IPS-20b (cell line): ENCODE measurements at regions not wholly inside any gene's neighbourhood (a gene's known extent, or its start where the extent isn't known, plus 50 kb on each side); places are given as distances from the start of the nearest gene placed in this dataset.
"Not testable (repeated sequence)": the region's sequence is repeated elsewhere in the genome, so short reads cannot be mapped to it uniquely, and the experiment has no call there.

Experiments
- H3K27ac ChIP-seq: one replicate; pipeline ENCODE4 v1.5.1; 2013; ENCODE audit warnings: low read length
- H3K27me3 ChIP-seq: 2 replicates; pipeline ENCODE4 v1.6.1; 2013; ENCODE audit warnings: mild to moderate bottlenecking, low read length, inconsistent platforms; ENCODE audit not compliant: insufficient read depth
- H3K36me3 ChIP-seq: 2 replicates; pipeline ENCODE4 v1.6.1; 2013; ENCODE audit warnings: low read depth, mild to moderate bottlenecking, inconsistent platforms, low read length, moderate library complexity; ENCODE audit not compliant: insufficient read depth
- H3K4me1 ChIP-seq: 2 replicates; pipeline ENCODE4 v1.6.1; 2013; ENCODE audit warnings: mild to moderate bottlenecking, control low read depth, inconsistent platforms, low read length, moderate library complexity; ENCODE audit not compliant: insufficient read depth
- H3K4me3 ChIP-seq: 2 replicates; pipeline ENCODE4 v1.5.1; 2013; ENCODE audit warnings: mild to moderate bottlenecking, low read length, inconsistent platforms
- H3K9ac ChIP-seq: 2 replicates; pipeline ENCODE4 v1.6.1; 2013; ENCODE audit warnings: low read depth, mild to moderate bottlenecking, inconsistent platforms, low read length, moderate library complexity
- H3K9me3 ChIP-seq: 2 replicates; pipeline ENCODE4 v1.6.1; 2013; ENCODE audit warnings: mild to moderate bottlenecking, low read depth, low read length, inconsistent platforms; ENCODE audit not compliant: insufficient read depth

GRCh38 chr2:87283735-87284470 lies 262.3 kb upstream of the PLGLB1 start:
- H3K9ac ChIP-seq, H3K27me3 ChIP-seq, H3K27ac ChIP-seq, H3K9me3 ChIP-seq, H3K36me3 ChIP-seq, H3K4me1 ChIP-seq, H3K4me3 ChIP-seq: not testable (repeated sequence)

GRCh38 chr2:87284471-87284772 lies 262.8 kb upstream of the PLGLB1 start:
- not testable (repeated sequence) for H3K9me3 ChIP-seq, H3K27ac ChIP-seq, H3K27me3 ChIP-seq, H3K36me3 ChIP-seq, H3K4me3 ChIP-seq, H3K4me1 ChIP-seq, H3K9ac ChIP-seq

- H3K27ac ChIP-seq, H3K36me3 ChIP-seq, H3K27me3 ChIP-seq, H3K4me3 ChIP-seq, H3K4me1 ChIP-seq, H3K9ac ChIP-seq, H3K9me3 ChIP-seq: not testable (repeated sequence)
Measured at GRCh38 chr2:87285139-87285538, 263.5 kb upstream of the PLGLB1 start.

GRCh38 chr2:87290566-87291307 lies 269.1 kb upstream of the PLGLB1 start:
- not testable (repeated sequence) for H3K4me3 ChIP-seq, H3K4me1 ChIP-seq, H3K9ac ChIP-seq, H3K9me3 ChIP-seq, H3K27me3 ChIP-seq, H3K36me3 ChIP-seq, H3K27ac ChIP-seq

- not testable (repeated sequence) for H3K4me3 ChIP-seq, H3K9me3 ChIP-seq, H3K36me3 ChIP-seq, H3K27me3 ChIP-seq, H3K27ac ChIP-seq, H3K4me1 ChIP-seq, H3K9ac ChIP-seq
Measured at GRCh38 chr2:87291400-87292200, 270.0 kb upstream of the PLGLB1 start.

- H3K9ac ChIP-seq, H3K27ac ChIP-seq, H3K27me3 ChIP-seq, H3K9me3 ChIP-seq, H3K36me3 ChIP-seq, H3K4me1 ChIP-seq, H3K4me3 ChIP-seq: not testable (repeated sequence)
Measured at GRCh38 chr2:87293931-87294594, 272.4 kb upstream of the PLGLB1 start.

GRCh38 chr2:87295135-87295534 lies 273.5 kb upstream of the PLGLB1 start:
- not testable (repeated sequence) for H3K36me3 ChIP-seq, H3K9me3 ChIP-seq, H3K4me3 ChIP-seq, H3K4me1 ChIP-seq, H3K27ac ChIP-seq, H3K27me3 ChIP-seq, H3K9ac ChIP-seq

- H3K9ac ChIP-seq, H3K27me3 ChIP-seq, H3K36me3 ChIP-seq, H3K27ac ChIP-seq, H3K4me1 ChIP-seq, H3K9me3 ChIP-seq, H3K4me3 ChIP-seq: not testable (repeated sequence)
Measured at GRCh38 chr2:87301349-87301748, 279.7 kb upstream of the PLGLB1 start.

GRCh38 chr2:87301871-87302270 lies 280.2 kb upstream of the PLGLB1 start:
- not testable (repeated sequence) for H3K9me3 ChIP-seq, H3K27ac ChIP-seq, H3K4me1 ChIP-seq, H3K9ac ChIP-seq, H3K4me3 ChIP-seq, H3K36me3 ChIP-seq, H3K27me3 ChIP-seq

- H3K27me3 ChIP-seq, H3K4me1 ChIP-seq, H3K9me3 ChIP-seq, H3K9ac ChIP-seq, H3K4me3 ChIP-seq, H3K36me3 ChIP-seq, H3K27ac ChIP-seq: not testable (repeated sequence)
Measured at GRCh38 chr2:87308621-87309020, 287.0 kb upstream of the PLGLB1 start.

- H3K36me3 ChIP-seq: not testable (repeated sequence)
Measured at GRCh38 chr2:87309785-87310184, 288.1 kb upstream of the PLGLB1 start.

More at GRCh38 chr2:87309785-87310184, 288.1 kb upstream of the PLGLB1 start:
- not testable (repeated sequence) for H3K9me3 ChIP-seq, H3K27me3 ChIP-seq, H3K9ac ChIP-seq, H3K4me3 ChIP-seq, H3K4me1 ChIP-seq, H3K27ac ChIP-seq
